ENCODE measurements at regions not wholly inside any gene's neighbourhood (a gene's known extent, or its start where the extent isn't known, plus 50 kb on each side); places are given as distances from the start of the nearest gene placed in this dataset.
A peak's percentile ranks its signal among the peaks of the same experiment; 100 is the strongest.

GRCh38 chr4:35364321-35364870, 879.9 kb downstream of the ARAP2 start:
- Histone ChIP-seq H3K4me1 (no peaks in the 10 kb centered on the region), H3K79me2 (ENCODE audit: low read depth) (no peaks in the 10 kb centered on the region), H2AFZ (replicated peaks) (peak overlapping the region; percentile 84), H3K9me3 (ENCODE audit: low read depth) (peaks cover 9% of the 10 kb centered on the region), H3F3A (ENCODE audit: low read depth) (no peaks in the 10 kb centered on the region), H3K27me3 (no peaks in the 10 kb centered on the region), H3K4me3 (no peak overlapping the region), H3K36me3 (no peaks in the 10 kb centered on the region), H3K9ac (no peak overlapping the region), H4K20me1 (ENCODE audit: low read depth) (no peaks in the 10 kb centered on the region), H3K27ac (no peak overlapping the region), H3K4me2 (no peak overlapping the region)
- no peak overlapping the region for H3K4me3 Mint-ChIP-seq
- H3K27ac Mint-ChIP-seq: peak overlapping the region; percentile 89
- H3K36me3 Mint-ChIP-seq: no peaks in the 10 kb centered on the region
- no peaks in the 10 kb centered on the region for H3K27me3 Mint-ChIP-seq (ENCODE audit: insufficient read depth, low read depth)
- TF ChIP-seq EZH2 (IDR thresholded peaks at IDR 0.05) (no peak), CTCF (IDR thresholded peaks at IDR 0.05) (no peak), EZH2phosphoT487 (IDR thresholded peaks at IDR 0.05) (no peak)
- H3K9me3 Mint-ChIP-seq: peaks cover 12% of the 10 kb centered on the region
- H3K4me1 Mint-ChIP-seq: peaks cover 8% of the 10 kb centered on the region
- no peak for DNase-seq (ENCODE audit: low spot score)

- no peaks in the 10 kb centered on the region for H3F3A ChIP-seq (ENCODE audit: low read depth)
- no peak overlapping the region for H3K27ac ChIP-seq
- H3K4me1 ChIP-seq: no peaks in the 10 kb centered on the region
- no peak overlapping the region for H3K4me3 ChIP-seq
- H3K9me3 ChIP-seq (ENCODE audit: low read depth): peaks cover 9% of the 10 kb centered on the region
- Mint-ChIP-seq H3K36me3 (no peaks in the 10 kb centered on the region), H3K4me3 (no peak overlapping the region), H3K4me1 (peaks cover 8% of the 10 kb centered on the region), H3K27ac (peak overlapping the region; percentile 89), H3K9me3 (peaks cover 12% of the 10 kb centered on the region), H3K27me3 (ENCODE audit: insufficient read depth, low read depth) (no peaks in the 10 kb centered on the region)
- no peak overlapping the region for H3K9ac ChIP-seq
- peak overlapping the region; percentile 84 for H2AFZ ChIP-seq (replicated peaks)
- H3K27me3 ChIP-seq: no peaks in the 10 kb centered on the region
- no peak overlapping the region for H3K4me2 ChIP-seq
- TF ChIP-seq CTCF (IDR thresholded peaks at IDR 0.05): no peak
- no peak for TF ChIP-seq EZH2 (IDR thresholded peaks at IDR 0.05)
- TF ChIP-seq EZH2phosphoT487 (IDR thresholded peaks at IDR 0.05): no peak
- no peak for DNase-seq (ENCODE audit: low spot score)
- H4K20me1 ChIP-seq (ENCODE audit: low read depth): no peaks in the 10 kb centered on the region
- no peaks in the 10 kb centered on the region for H3K36me3 ChIP-seq
- H3K79me2 ChIP-seq (ENCODE audit: low read depth): no peaks in the 10 kb centered on the region
These were observed 879.1 kb downstream of the ARAP2 start for GRCh38 chr4:35365186-35365585.

- Mint-ChIP-seq H3K27ac (peak overlapping the region; percentile 9), H3K36me3 (no peaks in the 10 kb centered on the region), H3K9me3 (peaks cover 3% of the 10 kb centered on the region), H3K27me3 (ENCODE audit: insufficient read depth, low read depth) (no peaks in the 10 kb centered on the region), H3K4me3 (no peak overlapping the region), H3K4me1 (peaks cover 5% of the 10 kb centered on the region)
- TF ChIP-seq CTCF (IDR thresholded peaks at IDR 0.05): no peak
- TF ChIP-seq EZH2 (IDR thresholded peaks at IDR 0.05): no peak
- no peak for TF ChIP-seq EZH2phosphoT487 (IDR thresholded peaks at IDR 0.05)
- no peaks in the 10 kb centered on the region for H3K27me3 ChIP-seq
- H2AFZ ChIP-seq (replicated peaks): no peak overlapping the region
- no peaks in the 10 kb centered on the region for H3K4me1 ChIP-seq
- H3K9me3 ChIP-seq (ENCODE audit: low read depth): no peaks in the 10 kb centered on the region
- no peak overlapping the region for H3K4me3 ChIP-seq
- no peak for DNase-seq (ENCODE audit: low spot score)
- no peak overlapping the region for H3K27ac ChIP-seq
- no peak overlapping the region for H3K9ac ChIP-seq
- no peaks in the 10 kb centered on the region for H3F3A ChIP-seq (ENCODE audit: low read depth)
- no peaks in the 10 kb centered on the region for H3K79me2 ChIP-seq (ENCODE audit: low read depth)
- H3K36me3 ChIP-seq: no peaks in the 10 kb centered on the region
- no peaks in the 10 kb centered on the region for H4K20me1 ChIP-seq (ENCODE audit: low read depth)
- no peak overlapping the region for H3K4me2 ChIP-seq
These were observed 844.4 kb downstream of the ARAP2 start for GRCh38 chr4:35399912-35400311.

Measured in neural progenitor cell (in vitro differentiated cells).